PC-9 (cell line): ENCODE measurements at regions not wholly inside any gene's neighbourhood (a gene's known extent, or its start where the extent isn't known, plus 50 kb on each side); places are given as distances from the start of the nearest gene placed in this dataset.

ENCODE experiments used
- BruUV-seq: library from RNA; stranded (reverse); fragments of 400-500 nt; replicated peaks from 2 replicates; lab custom pipeline; 2021; lab: Mats Ljungman, UMichigan
- CTCF ChIA-PET: fragments of 300-600 bp; sonication (Branson Sonifier 250); formaldehyde crosslinking; loops from one replicate; lab custom pipeline; 2022; ENCODE audit warnings: antibody characterized with exemption; lab: Charles Lee
- POLR2A ChIA-PET: fragments of 300-600 bp; sonication (Branson Sonifier 250); formaldehyde crosslinking; loops from one replicate; lab custom pipeline; 2022; ENCODE audit warnings: antibody characterized with exemption; ENCODE audit not compliant: unreplicated experiment; lab: Charles Lee
- DNase-seq, 2 experiments: peaks; one replicate each; pipeline versions ENCODE4 v3.0.0 to v3.0.0-alpha.2; 2015 to 2022; ENCODE audit warnings: mixed read lengths in 1 of 2
- H2AFZ ChIP-seq: fragments of 200-600 bp; sonication (generic); 2 replicates; pipeline ENCODE4 v1.8.1; 2017; ENCODE audit warnings: antibody characterized with exemption
- H3F3A ChIP-seq: fragments of 200-600 bp; sonication (generic); 2 replicates; pipeline ENCODE4 v1.8.1; 2017; ENCODE audit warnings: antibody characterized with exemption, mild to moderate bottlenecking, low read depth; ENCODE audit not compliant: insufficient read depth
- H3K27ac ChIP-seq: fragments of 200-600 bp; sonication (generic); 2 replicates; pipeline ENCODE4 v1.6.1; 2016; ENCODE audit warnings: mixed run types
- H3K27me3 ChIP-seq: fragments of 200-600 bp; sonication (generic); 2 replicates; pipeline ENCODE4 v1.6.1; 2016; ENCODE audit warnings: low read depth, mixed run types; ENCODE audit not compliant: insufficient read depth
- H3K36me3 ChIP-seq: fragments of 200-600 bp; sonication (generic); 2 replicates; pipeline ENCODE4 v1.6.1; 2016; ENCODE audit warnings: low read depth, mixed run types
- H3K4me1 ChIP-seq: fragments of 200-600 bp; sonication (generic); replicated peaks from 2 replicates; pipeline ENCODE4 v1.6.1; 2016; ENCODE audit warnings: mixed run types; ENCODE audit not compliant: insufficient read depth
- H3K4me2 ChIP-seq: fragments of 200-600 bp; sonication (generic); 2 replicates; pipeline ENCODE4 v1.6.1; 2017; ENCODE audit warnings: mixed run types
- H3K4me3 ChIP-seq: fragments of 200-600 bp; sonication (generic); 2 replicates; pipeline ENCODE4 v1.6.1; 2016; ENCODE audit warnings: mixed run types
- H3K79me2 ChIP-seq: fragments of 200-600 bp; sonication (generic); 2 replicates; pipeline ENCODE4 v1.6.1; 2017; ENCODE audit warnings: low read depth, mixed run types
- H3K9me2 ChIP-seq: fragments of 200-600 bp; sonication (generic); 2 replicates; pipeline ENCODE4 v1.8.1; 2017; ENCODE audit warnings: mild to moderate bottlenecking; ENCODE audit not compliant: insufficient read depth
- H3K9me3 ChIP-seq: fragments of 200-600 bp; sonication (generic); 2 replicates; pipeline ENCODE4 v1.8.1; 2016; ENCODE audit warnings: low read depth; ENCODE audit not compliant: insufficient read depth
- H4K20me1 ChIP-seq: fragments of 200-600 bp; sonication (generic); 2 replicates; pipeline ENCODE4 v1.8.1; 2017; ENCODE audit not compliant: insufficient read depth
- EZH2 ChIP-seq: fragments of 200-600 bp; sonication (generic); IDR thresholded peaks from 2 replicates; pipeline ENCODE4 v1.8.0; 2017; ENCODE audit warnings: antibody characterized with exemption, low read depth
- intact Hi-C: fragments of 100-400 bp; cut with micrococcal nuclease; formaldehyde crosslinking; loops from one replicate; pipeline ENCODE4 v1.10.0; 2022; ENCODE audit not compliant: unreplicated experiment

- no TSS peak for BruUV-seq
- H3K27me3 ChIP-seq: no peaks in the 10 kb centered on the region
Measured at GRCh38 chr10:16386855-16387254, 50.0 kb upstream of the PTER start.

More at GRCh38 chr10:16386855-16387254, 50.0 kb upstream of the PTER start:
- Histone ChIP-seq H3K4me1 (peaks cover 2% of the 10 kb centered on the region; the same call in 1 of the 2 replicates), H3K27ac (no peak overlapping the region), H3K9me2 (no peaks in the 10 kb centered on the region), H3K9me3 (no peaks in the 10 kb centered on the region), H3K4me3 (no peak overlapping the region), H3K36me3 (no peaks in the 10 kb centered on the region), H3K4me2 (no peak overlapping the region), H4K20me1 (no peaks in the 10 kb centered on the region), H2AFZ (no peak overlapping the region), H3F3A (no peaks in the 10 kb centered on the region), H3K79me2 (no peaks in the 10 kb centered on the region)
- no peak for DNase-seq
- ChIA-PET POLR2A (no interaction called here), CTCF (no interaction called here)
- no peak for TF ChIP-seq EZH2
- intact Hi-C loops: no loop called here
